H9 (cell line): ENCODE measurements at regions not wholly inside any gene's neighbourhood (a gene's known extent, or its start where the extent isn't known, plus 50 kb on each side); places are given as distances from the start of the nearest gene placed in this dataset.

Source experiments
- DNase-seq: peaks from one replicate; pipeline ENCODE4 v3.0.0-alpha.2; 2017
- H2AFZ ChIP-seq: one replicate; pipeline ENCODE4 v1.6.1; 2013; ENCODE audit warnings: mild to moderate bottlenecking, low read length, control low read depth, moderate library complexity
- H2AK5ac ChIP-seq: 2 replicates; pipeline ENCODE4 v1.6.1; 2013; ENCODE audit warnings: low read length, control low read depth, mixed read lengths; ENCODE audit not compliant: insufficient read length
- H2BK120ac ChIP-seq: one replicate; pipeline ENCODE4 v1.6.1; 2013; ENCODE audit warnings: low read depth, mild to moderate bottlenecking, low read length, control low read depth, inconsistent platforms; ENCODE audit not compliant: poor library complexity, severe bottlenecking
- H2BK12ac ChIP-seq: 2 replicates; pipeline ENCODE4 v1.6.1; 2013; ENCODE audit warnings: low read length, control low read depth, mixed read lengths, low read depth; ENCODE audit not compliant: insufficient read length
- H2BK15ac ChIP-seq: 2 replicates; pipeline ENCODE4 v1.6.1; 2013; ENCODE audit warnings: low read depth, low read length, control low read depth
- H2BK20ac ChIP-seq: one replicate; pipeline ENCODE4 v1.6.1; 2013; ENCODE audit warnings: low read depth, mild to moderate bottlenecking, low read length, control low read depth, inconsistent platforms; ENCODE audit not compliant: poor library complexity, severe bottlenecking
- H2BK5ac ChIP-seq: 2 replicates; pipeline ENCODE4 v1.6.1; 2013; ENCODE audit warnings: low read length, control low read depth, mixed read lengths; ENCODE audit not compliant: insufficient read length
- H3K14ac ChIP-seq: 2 replicates; pipeline ENCODE4 v1.6.1; 2013; ENCODE audit warnings: low read length, control low read depth; ENCODE audit not compliant: insufficient read depth
- H3K18ac ChIP-seq: 2 replicates; pipeline ENCODE4 v1.6.1; 2013; ENCODE audit warnings: low read depth, mild to moderate bottlenecking, mixed read lengths, low read length, control low read depth; ENCODE audit not compliant: insufficient read length
- H3K23ac ChIP-seq: 2 replicates; pipeline ENCODE4 v1.6.1; 2013; ENCODE audit warnings: low read length, control low read depth, mixed read lengths, low read depth; ENCODE audit not compliant: insufficient read length
- H3K23me2 ChIP-seq: 2 replicates; pipeline ENCODE4 v1.6.1; 2013; ENCODE audit warnings: low read depth, mild to moderate bottlenecking, mixed read lengths, low read length, control low read depth; ENCODE audit not compliant: insufficient read length, poor library complexity, severe bottlenecking
- H3K27ac ChIP-seq: 2 replicates; pipeline ENCODE4 v1.5.1; 2013; ENCODE audit warnings: low read length, control low read depth, mixed read lengths, low read depth; ENCODE audit not compliant: insufficient read length
- H3K27me3 ChIP-seq: 2 replicates; pipeline ENCODE4 v1.6.1; 2013; ENCODE audit warnings: low read length, control low read depth, inconsistent platforms; ENCODE audit not compliant: insufficient read depth
- H3K4ac ChIP-seq: 2 replicates; pipeline ENCODE4 v1.6.1; 2013; ENCODE audit warnings: low read depth, mild to moderate bottlenecking, control low read depth, inconsistent platforms, low read length, moderate library complexity
- H3K4me1 ChIP-seq: 2 replicates; pipeline ENCODE4 v1.6.1; 2013; ENCODE audit warnings: low read length, control low read depth, inconsistent platforms; ENCODE audit not compliant: insufficient read depth
- H3K4me2 ChIP-seq: 2 replicates; pipeline ENCODE4 v1.6.1; 2013; ENCODE audit warnings: low read length, control low read depth, mixed read lengths; ENCODE audit not compliant: insufficient read length, insufficient read depth
- H3K56ac ChIP-seq: 2 replicates; pipeline ENCODE4 v1.6.1; 2013; ENCODE audit warnings: low read depth, mild to moderate bottlenecking, mixed read lengths, low read length, control low read depth; ENCODE audit not compliant: insufficient read length
- H3K79me1 ChIP-seq: 2 replicates; pipeline ENCODE4 v1.6.1; 2013; ENCODE audit warnings: low read depth, mild to moderate bottlenecking, moderate library complexity, low read length, control low read depth, inconsistent platforms; ENCODE audit not compliant: insufficient read depth, poor library complexity, severe bottlenecking
- H3K79me2 ChIP-seq: 2 replicates; pipeline ENCODE4 v1.6.1; 2013; ENCODE audit warnings: low read length, control low read depth, inconsistent platforms; ENCODE audit not compliant: insufficient read depth
- H3K9ac ChIP-seq: 2 replicates; pipeline ENCODE4 v1.6.1; 2013; ENCODE audit warnings: low read length, control low read depth, mixed read lengths; ENCODE audit not compliant: insufficient read length; ENCODE audit errors: extremely low read depth
- H3K9me3 ChIP-seq: one replicate; pipeline ENCODE4 v1.6.1; 2013; ENCODE audit warnings: low read depth, low read length, inconsistent platforms; ENCODE audit not compliant: control insufficient read depth
- H3T11ph ChIP-seq: one replicate; pipeline ENCODE4 v1.6.1; 2013; ENCODE audit warnings: mild to moderate bottlenecking, low read length, control low read depth, inconsistent platforms
- H4K20me1 ChIP-seq: one replicate; pipeline ENCODE4 v1.6.1; 2013; ENCODE audit not compliant: control insufficient read depth, insufficient read length, insufficient read depth
- H4K5ac ChIP-seq: 2 replicates; pipeline ENCODE4 v1.6.1; 2013; ENCODE audit warnings: low read depth, mild to moderate bottlenecking, mixed read lengths, low read length, control low read depth; ENCODE audit not compliant: insufficient read length
- H4K8ac ChIP-seq: replicated peaks from 2 replicates; pipeline ENCODE4 v1.6.1; 2013; ENCODE audit warnings: low read length, control low read depth, mixed read lengths, low read depth; ENCODE audit not compliant: insufficient read length
- H4K91ac ChIP-seq: 2 replicates; pipeline ENCODE4 v1.6.1; 2013; ENCODE audit warnings: low read depth, mild to moderate bottlenecking, moderate library complexity, mixed read lengths, low read length, control low read depth; ENCODE audit not compliant: insufficient read length
- H3K27ac Mint-ChIP-seq, 3 experiments: 2 replicates in 2 of 3; 3 replicates in 1 of 3; pipeline ENCODE4 v1.8.0; 2020 to 2021; ENCODE audit warnings: mixed read lengths in 3 of 3, mild to moderate bottlenecking in 1 of 3, moderate library complexity in 1 of 3
- H3K27me3 Mint-ChIP-seq: 2 replicates; pipeline ENCODE4 v1.8.0; 2021; ENCODE audit warnings: low read depth, mild to moderate bottlenecking, moderate library complexity, mixed read lengths
- H3K36me3 Mint-ChIP-seq, 3 experiments: 2 replicates in 2 of 3; 3 replicates in 1 of 3; pipeline ENCODE4 v1.8.0; 2020 to 2021; ENCODE audit warnings: low read depth in 3 of 3, mixed read lengths in 3 of 3; ENCODE audit not compliant: insufficient read depth in 1 of 3
- H3K4me1 Mint-ChIP-seq, 2 experiments: 2 replicates each; pipeline ENCODE4 v1.8.0; 2020; ENCODE audit warnings: mixed read lengths in 2 of 2
- H3K4me3 Mint-ChIP-seq, 2 experiments: 2 replicates in 1 of 2; 3 replicates in 1 of 2; pipeline ENCODE4 v1.8.0; 2020 to 2021; ENCODE audit warnings: mild to moderate bottlenecking in 2 of 2, mixed read lengths in 2 of 2, moderate library complexity in 1 of 2
- H3K9me3 Mint-ChIP-seq, 2 experiments: 2 replicates in 1 of 2; 3 replicates in 1 of 2; pipeline ENCODE4 v1.8.0; 2020; ENCODE audit warnings: mild to moderate bottlenecking in 2 of 2, mixed read lengths in 2 of 2, moderate library complexity in 1 of 2
- WGBS: extraction: QIAGEN DNeasy Blood & Tissue Kit; methylation state at CpG from one replicate; pipeline ENCODE4 v1.1.7; 2013; ENCODE audit warnings: missing lambda C conversion rate, low lambda C conversion rate, mixed read lengths; ENCODE audit not compliant: insufficient read length; ENCODE audit errors: extremely low coverage; 5-methylcytosine and 5-hydroxymethylcytosine counted together
- TF ChIP-seq, protein P1 (sequence below): fragments of 200-600 bp; sonication (generic); conservative IDR thresholded peaks from 3 replicates; pipeline ENCODE4 v1.8.0; 2021; ENCODE audit warnings: antibody characterized with exemption, mild to moderate bottlenecking

- peaks cover 0 to 3% of the 10 kb centered on the region in 2 experiments; a peak in 2 of 5 replicates for H3K9me3 Mint-ChIP-seq
- Histone ChIP-seq H3K79me1 (no peaks in the 10 kb centered on the region), H3K56ac (no peak overlapping the region), H3K18ac (no peak overlapping the region), H3K4me1 (no peaks in the 10 kb centered on the region), H3K14ac (no peak overlapping the region), H3K27me3 (no peaks in the 10 kb centered on the region), H2BK5ac (no peak overlapping the region), H4K91ac (no peak overlapping the region), H3K4me2 (no peak overlapping the region), H2AFZ (no peak overlapping the region), H3T11ph (no peak overlapping the region), H3K27ac (no peak overlapping the region), H4K5ac (no peak overlapping the region), H3K9me3 (no peaks in the 10 kb centered on the region), H2AK5ac (no peak overlapping the region), H3K79me2 (no peaks in the 10 kb centered on the region), H3K9ac (no peak overlapping the region), H4K20me1 (no peaks in the 10 kb centered on the region), H2BK20ac (no peak overlapping the region), H3K23me2 (no peaks in the 10 kb centered on the region), H2BK15ac (no peak overlapping the region), H3K4ac (no peak overlapping the region), H4K8ac (no peak overlapping the region), H2BK12ac (no peak overlapping the region), H2BK120ac (no peak overlapping the region), H3K23ac (no peak overlapping the region)
- no peak for DNase-seq
- TF ChIP-seq, protein P1, sequence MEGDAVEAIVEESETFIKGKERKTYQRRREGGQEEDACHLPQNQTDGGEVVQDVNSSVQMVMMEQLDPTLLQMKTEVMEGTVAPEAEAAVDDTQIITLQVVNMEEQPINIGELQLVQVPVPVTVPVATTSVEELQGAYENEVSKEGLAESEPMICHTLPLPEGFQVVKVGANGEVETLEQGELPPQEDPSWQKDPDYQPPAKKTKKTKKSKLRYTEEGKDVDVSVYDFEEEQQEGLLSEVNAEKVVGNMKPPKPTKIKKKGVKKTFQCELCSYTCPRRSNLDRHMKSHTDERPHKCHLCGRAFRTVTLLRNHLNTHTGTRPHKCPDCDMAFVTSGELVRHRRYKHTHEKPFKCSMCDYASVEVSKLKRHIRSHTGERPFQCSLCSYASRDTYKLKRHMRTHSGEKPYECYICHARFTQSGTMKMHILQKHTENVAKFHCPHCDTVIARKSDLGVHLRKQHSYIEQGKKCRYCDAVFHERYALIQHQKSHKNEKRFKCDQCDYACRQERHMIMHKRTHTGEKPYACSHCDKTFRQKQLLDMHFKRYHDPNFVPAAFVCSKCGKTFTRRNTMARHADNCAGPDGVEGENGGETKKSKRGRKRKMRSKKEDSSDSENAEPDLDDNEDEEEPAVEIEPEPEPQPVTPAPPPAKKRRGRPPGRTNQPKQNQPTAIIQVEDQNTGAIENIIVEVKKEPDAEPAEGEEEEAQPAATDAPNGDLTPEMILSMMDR: no peak
- 0 out of 7 replicates have a peak, but pooled peaks cover 0 to 4% (median 0%) of the 10 kb centered on the region in 3 experiments for H3K36me3 Mint-ChIP-seq
- H3K4me3 Mint-ChIP-seq: no peak overlapping the region
- WGBS: no CpG with 5 or more reads among the region's 1 CpG
- peaks cover 4% of the 10 kb centered on the region; the same call in 1 of the 2 replicates for H3K27me3 Mint-ChIP-seq
- H3K27ac Mint-ChIP-seq: no peak overlapping the region
- H3K4me1 Mint-ChIP-seq: peaks cover 4 to 5% of the 10 kb centered on the region in 2 experiments
Measured at GRCh38 chr16:6143020-6143419, 1045.4 kb upstream of the EEF2KMT start.
